Globus pallidus (tissue), 1 donor: ENCODE measurements at regions not wholly inside any gene's neighbourhood (a gene's known extent, or its start where the extent isn't known, plus 50 kb on each side); places are given as distances from the start of the nearest gene placed in this dataset.
"Not testable (repeated sequence)": the region's sequence is repeated elsewhere in the genome, so short reads cannot be mapped to it uniquely, and the experiment has no call there.

Experiments
- DNase-seq: peaks from one replicate; pipeline ENCODE4 v3.0.0-alpha.2; 2015; ENCODE audit warnings: low spot score

DNA sequence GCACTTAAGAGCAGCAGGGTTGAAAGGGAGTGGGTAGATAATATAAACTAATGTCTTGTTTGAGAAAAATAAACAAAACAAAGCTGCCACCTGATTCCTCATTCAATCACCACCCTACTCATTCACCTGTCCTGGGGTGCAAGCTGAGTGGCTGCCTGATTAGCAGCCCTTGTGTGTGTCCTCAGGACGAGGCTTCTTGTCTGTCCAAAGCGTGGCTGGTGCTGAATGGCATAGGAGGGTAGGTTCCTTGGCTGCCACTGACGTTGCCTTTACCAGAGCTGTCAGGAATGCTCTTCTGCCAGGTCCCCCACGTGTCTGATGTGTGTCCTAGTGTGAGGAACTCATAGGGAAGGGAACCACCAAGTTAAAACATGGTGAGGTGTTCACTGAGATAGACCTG lies 146.6 kb upstream of the SLC24A2 start:
- DNase-seq = no peak

DNA sequence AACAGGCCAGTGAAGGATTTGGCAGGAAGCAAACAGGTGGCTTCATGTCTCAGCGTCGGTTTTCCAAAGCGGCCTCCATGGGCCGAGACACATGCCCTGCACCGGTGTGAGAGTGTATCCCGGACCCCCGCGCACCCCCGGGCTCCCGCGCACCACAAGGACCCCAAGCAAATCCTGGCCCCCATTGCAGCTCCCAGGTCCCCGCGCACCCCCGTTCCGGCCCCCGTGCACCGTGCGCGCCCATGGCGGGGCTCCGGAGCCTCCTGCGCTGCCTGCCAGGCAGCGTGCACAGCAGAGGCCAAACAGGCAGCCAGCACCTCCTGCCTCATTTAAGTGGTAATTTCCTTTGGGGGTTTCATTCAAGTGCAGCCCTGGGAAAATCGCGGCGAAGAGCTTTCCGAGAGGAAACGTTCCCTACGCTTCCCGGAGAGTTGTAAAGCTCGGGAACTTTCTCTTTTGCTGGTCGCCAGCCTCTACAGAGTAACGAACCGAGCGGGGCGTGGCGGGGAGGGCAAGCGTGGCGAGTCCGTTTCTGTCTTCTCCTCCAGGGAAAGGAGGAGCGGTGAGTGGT lies 145.5 kb upstream of the SLC24A2 start:
- DNase-seq = no peak

GRCh38 chr9:19931098-19931890 lies 142.5 kb upstream of the SLC24A2 start:
- no peak for DNase-seq

DNA sequence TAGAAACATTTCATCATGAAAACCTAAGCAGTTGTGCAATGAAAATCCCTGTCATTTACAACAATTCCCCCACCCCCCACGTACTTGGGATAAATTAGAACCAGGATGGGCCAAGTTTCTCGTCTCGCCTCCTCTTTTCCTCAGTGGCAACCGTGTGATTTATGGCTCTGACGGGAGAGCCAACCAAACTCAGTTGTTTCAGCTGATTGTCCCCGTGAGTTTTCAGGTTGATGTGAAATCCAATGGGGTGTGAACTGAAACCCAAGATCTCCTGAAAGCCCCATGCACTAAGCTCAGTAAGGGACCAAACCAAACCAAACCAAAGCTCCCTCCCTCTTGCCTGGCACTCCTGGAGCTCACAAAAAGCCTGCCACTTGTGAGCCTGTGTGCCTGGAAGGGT lies 138.7 kb upstream of the SLC24A2 start:
- DNase-seq = no peak

DNA sequence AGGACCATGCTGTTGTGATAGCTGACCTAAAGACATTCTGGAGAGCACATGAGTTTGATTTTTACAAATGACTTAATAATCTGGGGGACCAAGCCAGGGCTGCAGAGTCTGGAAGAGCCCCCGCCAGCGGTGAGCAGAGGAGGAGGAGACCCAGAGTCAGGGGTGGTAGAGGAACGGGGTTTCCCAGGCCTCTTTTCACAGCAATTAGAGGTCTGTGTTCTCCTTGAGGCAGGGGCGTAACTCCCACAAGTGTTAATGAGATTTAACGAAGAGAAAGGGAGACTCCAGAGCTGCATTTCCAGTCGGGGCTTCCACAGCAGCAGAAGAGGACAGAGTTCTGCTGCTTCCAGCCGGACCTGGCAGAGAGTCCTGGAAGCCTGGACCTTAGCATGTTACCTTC lies 137.9 kb upstream of the SLC24A2 start:
- no peak for DNase-seq

DNA sequence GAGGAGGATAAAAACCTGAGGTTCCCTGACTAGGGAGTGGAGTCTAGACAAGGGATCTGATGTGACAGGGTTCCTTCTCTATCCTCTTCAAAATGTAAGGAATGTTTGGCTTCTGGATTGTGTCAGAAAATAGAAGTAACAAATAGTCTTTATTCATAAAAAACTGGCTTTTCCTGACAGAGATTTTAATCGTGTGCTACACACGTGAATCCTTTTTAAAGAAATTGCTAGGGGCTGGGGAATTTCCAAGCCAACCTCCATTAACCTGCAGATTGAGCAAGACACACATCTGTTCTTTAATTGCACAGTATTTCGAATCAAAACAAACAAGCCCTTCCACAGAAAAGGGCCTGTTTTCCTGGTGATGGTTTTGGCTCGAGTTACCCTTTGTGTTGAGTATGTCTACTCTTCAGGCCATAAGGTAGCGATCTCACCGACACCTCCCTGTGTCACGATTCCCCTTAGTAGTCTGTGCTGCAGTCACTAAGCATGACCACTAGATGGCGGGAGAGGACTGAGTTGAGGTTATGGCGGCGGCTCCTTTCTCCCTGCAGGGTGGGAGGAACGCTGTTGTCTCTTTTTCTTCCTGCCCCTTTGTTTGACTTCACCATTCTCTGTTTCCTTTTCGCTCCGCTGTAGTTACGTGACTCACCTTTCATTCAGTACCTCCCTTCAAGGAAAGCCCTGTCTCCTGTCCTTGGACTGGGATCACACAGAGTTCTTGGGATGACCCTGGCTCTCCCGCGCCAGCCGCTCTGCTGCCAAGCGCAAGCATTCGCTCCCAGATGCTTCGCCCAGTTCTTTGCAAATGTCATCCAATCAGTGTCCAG lies 137.1 kb upstream of the SLC24A2 start:
- peak; percentile 77 for DNase-seq

GRCh38 chr9:19924080-19924479 lies 135.2 kb upstream of the SLC24A2 start:
- no peak for DNase-seq

GRCh38 chr9:19922476-19923118 lies 133.8 kb upstream of the SLC24A2 start:
- peak; percentile 90 for DNase-seq

GRCh38 chr9:19920401-19920800 lies 131.6 kb upstream of the SLC24A2 start:
- no peak for DNase-seq

GRCh38 chr9:19918630-19919029 lies 129.8 kb upstream of the SLC24A2 start:
- no peak for DNase-seq

- no peak for DNase-seq
Measured at GRCh38 chr9:19914044-19914443, 125.2 kb upstream of the SLC24A2 start.

DNA sequence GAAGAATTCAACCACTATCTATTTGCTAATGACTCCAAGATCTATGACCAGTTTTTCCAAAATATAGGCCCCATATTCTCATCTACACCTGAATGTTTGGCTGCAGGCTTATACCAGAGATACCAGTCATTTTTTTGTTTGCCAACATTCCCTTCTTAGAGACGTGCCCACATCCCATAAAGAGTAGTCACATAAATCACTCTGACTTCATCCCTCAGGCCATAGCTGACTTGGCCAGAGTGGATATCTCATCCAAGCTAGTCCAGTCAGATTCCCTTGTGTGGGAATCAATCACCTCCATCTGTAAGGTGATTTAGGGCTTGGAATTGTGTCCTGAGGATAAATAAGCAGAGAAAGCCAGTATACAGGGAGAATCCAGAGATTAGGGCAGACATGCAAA lies 124.3 kb upstream of the SLC24A2 start:
- DNase-seq = no peak

DNA sequence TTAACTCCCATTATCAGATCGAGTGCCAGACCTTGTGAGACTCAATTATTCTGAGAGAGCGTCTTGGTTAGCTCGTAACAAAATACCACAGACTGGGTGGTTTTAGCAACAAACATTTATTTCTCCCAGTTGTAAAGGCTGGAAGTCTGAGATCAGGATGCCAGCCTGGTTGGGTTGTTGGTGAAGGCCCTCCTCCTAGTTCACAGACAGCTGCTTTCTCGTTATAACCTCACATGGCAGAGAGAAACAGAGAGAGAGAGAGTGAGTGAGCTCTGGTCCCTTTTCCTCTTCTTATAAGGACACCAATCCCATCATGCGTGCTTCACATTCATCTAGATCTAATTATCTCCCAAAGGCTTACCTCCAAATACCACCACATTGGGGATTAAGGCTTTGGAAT lies 114.2 kb upstream of the SLC24A2 start:
- DNase-seq = no peak

DNA sequence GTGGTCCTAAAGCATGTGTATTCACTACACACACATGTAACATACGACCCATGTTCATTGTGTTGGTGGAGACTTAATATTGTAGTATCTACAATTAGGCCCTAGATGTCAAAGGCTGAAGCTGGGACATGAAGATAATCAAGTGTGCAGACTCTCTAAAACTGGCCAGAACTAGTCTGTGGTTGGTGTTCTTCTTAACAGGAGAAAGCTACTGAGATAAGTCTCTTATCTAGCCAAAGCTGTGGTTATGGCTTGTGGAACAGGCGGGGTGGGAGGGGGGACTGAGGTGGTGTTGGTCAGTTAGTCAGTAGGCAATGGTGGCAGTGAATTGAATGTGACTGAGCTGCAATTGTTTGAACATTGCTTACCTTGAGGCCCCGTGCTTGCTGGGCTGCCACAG lies 112.7 kb upstream of the SLC24A2 start:
- no peak for DNase-seq

GRCh38 chr9:19896161-19896560 lies 107.3 kb upstream of the SLC24A2 start:
- DNase-seq = no peak

- not testable (repeated sequence) for DNase-seq
Measured at GRCh38 chr9:19895578-19895977, 106.7 kb upstream of the SLC24A2 start.

DNA sequence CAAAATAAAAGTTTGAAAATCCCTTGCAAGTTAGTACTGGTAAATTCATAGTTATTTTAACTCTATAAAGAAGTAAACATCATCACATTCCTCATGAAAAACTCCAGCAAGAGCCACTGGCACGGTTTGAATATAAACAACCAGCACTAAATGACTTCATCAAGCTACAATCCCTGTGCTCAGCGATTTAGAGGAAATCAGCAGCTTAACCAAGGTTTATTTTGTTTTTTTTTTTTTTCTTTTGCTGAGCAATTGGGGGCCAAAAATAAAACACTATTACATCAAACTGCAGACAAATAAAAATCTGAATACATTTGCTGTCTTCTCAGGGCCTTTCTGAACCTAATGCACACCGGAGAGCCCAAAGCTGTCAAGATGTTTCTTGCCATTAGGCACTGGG lies 106.2 kb upstream of the SLC24A2 start:
- DNase-seq = peak; percentile 25

GRCh38 chr9:19885608-19886007 lies 96.8 kb upstream of the SLC24A2 start:
- DNase-seq = no peak

- DNase-seq = no peak
Measured at GRCh38 chr9:19879062-19879461, 90.2 kb upstream of the SLC24A2 start.

GRCh38 chr9:19876569-19877316 lies 87.9 kb upstream of the SLC24A2 start:
- no peak for DNase-seq

DNA sequence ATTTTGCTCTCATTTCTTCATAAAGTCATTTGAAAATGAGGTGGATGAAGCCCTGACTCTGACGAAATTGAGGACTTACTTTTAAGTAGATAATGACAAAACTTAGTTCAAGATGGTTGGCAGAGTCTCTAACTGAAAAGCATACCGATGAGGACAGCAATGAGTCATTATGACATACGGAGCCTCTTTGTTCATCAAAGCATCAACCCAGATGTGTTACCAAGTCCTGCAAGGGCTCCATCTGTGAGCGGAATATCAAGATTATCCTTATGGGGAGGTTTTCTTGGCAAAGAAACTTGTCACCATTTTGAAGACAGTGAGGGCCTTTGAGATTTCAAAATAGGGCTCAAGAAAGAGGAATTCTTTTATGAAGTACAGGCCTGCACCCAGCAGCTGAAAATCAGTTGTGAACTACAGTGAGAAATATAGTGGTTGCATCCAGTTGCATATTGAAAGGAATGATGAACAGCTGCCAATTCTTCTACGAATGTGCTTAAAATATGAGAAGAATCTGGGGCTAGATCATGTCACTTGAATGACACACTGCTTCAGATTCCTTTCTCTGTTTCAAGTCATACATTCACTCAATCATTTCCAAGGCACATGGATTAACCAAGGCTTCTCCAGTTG lies 86.6 kb upstream of the SLC24A2 start:
- DNase-seq = no peak
